GM12873 (cell line): ENCODE measurements at regions not wholly inside any gene's neighbourhood (a gene's known extent, or its start where the extent isn't known, plus 50 kb on each side); places are given as distances from the start of the nearest gene placed in this dataset.

Source experiments
- TF ChIP-seq, protein P1 (sequence below): IDR thresholded peaks from 2 replicates; pipeline ENCODE4 v1.5.1; 2012; ENCODE audit warnings: low read depth, mild to moderate bottlenecking, moderate library complexity, low read length, control low read depth; ENCODE audit not compliant: insufficient read depth; ENCODE audit errors: missing control alignments

- TF ChIP-seq, protein P1, sequence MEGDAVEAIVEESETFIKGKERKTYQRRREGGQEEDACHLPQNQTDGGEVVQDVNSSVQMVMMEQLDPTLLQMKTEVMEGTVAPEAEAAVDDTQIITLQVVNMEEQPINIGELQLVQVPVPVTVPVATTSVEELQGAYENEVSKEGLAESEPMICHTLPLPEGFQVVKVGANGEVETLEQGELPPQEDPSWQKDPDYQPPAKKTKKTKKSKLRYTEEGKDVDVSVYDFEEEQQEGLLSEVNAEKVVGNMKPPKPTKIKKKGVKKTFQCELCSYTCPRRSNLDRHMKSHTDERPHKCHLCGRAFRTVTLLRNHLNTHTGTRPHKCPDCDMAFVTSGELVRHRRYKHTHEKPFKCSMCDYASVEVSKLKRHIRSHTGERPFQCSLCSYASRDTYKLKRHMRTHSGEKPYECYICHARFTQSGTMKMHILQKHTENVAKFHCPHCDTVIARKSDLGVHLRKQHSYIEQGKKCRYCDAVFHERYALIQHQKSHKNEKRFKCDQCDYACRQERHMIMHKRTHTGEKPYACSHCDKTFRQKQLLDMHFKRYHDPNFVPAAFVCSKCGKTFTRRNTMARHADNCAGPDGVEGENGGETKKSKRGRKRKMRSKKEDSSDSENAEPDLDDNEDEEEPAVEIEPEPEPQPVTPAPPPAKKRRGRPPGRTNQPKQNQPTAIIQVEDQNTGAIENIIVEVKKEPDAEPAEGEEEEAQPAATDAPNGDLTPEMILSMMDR = peak; percentile 77
Observed at GRCh38 chr17:14926526-14927122, 338.5 kb downstream of the PMP22 start.

GRCh38 chr17:14926073-14926472 is 339.1 kb downstream of the PMP22 start:
- TF ChIP-seq, protein P1 = no peak

DNA sequence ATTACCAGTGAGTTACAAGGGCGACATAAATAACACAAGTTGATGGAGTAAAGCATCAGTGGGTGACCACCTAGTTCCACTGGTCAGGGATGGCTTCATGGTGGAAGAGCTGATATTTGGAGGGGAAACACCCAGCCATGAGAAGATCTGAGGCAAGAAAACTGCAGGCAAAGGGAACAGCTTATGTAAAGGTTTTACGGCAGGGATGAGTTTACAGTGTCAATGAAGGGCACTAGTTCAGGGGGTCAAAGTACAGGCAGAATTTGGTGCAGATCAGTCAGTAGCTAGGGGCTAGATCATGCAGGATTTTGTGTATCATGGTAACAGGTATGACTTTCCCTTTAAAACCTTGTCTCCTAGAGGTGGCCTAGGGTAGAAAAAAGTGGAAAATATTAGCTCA is 339.6 kb downstream of the PMP22 start:
- TF ChIP-seq, protein P1 = no peak

DNA sequence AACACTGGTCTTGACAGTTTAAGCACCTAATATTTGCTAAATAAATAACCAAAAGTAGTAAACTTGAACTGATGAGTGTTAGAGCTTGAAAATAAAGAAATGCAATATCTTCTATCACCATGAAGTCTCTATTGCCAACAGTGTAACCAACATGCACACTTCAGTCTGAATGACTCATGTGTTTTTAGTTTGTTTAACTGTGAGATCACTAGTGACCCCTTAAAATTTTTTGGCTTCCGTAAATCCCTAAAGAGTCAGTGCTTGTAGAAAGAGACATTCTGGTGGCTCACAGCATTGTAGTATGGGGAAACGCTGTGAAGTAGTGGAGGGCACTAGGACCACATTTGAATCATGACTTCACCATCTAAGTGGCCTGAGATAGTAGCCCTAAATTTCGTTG is 341.1 kb downstream of the PMP22 start:
- TF ChIP-seq, protein P1 = no peak

GRCh38 chr17:14922411-14922810 is 342.7 kb downstream of the PMP22 start:
- TF ChIP-seq, protein P1 = no peak

GRCh38 chr17:14921936-14922335 is 343.2 kb downstream of the PMP22 start:
- TF ChIP-seq, protein P1 = no peak

- TF ChIP-seq, protein P1 = no peak
Observed at GRCh38 chr17:14919631-14920213, 345.4 kb downstream of the PMP22 start.

- TF ChIP-seq, protein P1 = no peak
Observed at GRCh38 chr17:14919094-14919493, 346.0 kb downstream of the PMP22 start.
